ACC112 (cell line): ENCODE measurements at regions not wholly inside any gene's neighbourhood (a gene's known extent, or its start where the extent isn't known, plus 50 kb on each side); places are given as distances from the start of the nearest gene placed in this dataset.
"Not testable (repeated sequence)": the region's sequence is repeated elsewhere in the genome, so short reads cannot be mapped to it uniquely, and the experiment has no call there.

ENCODE experiments used
- H2AFZ ChIP-seq: fragments of 200-600 bp; sonication (generic); one replicate; pipeline ENCODE4 v1.6.0; 2017; ENCODE audit warnings: antibody characterized with exemption, low read length; ENCODE audit not compliant: unreplicated experiment
- H3K27ac ChIP-seq: fragments of 200-600 bp; sonication (generic); 2 replicates; pipeline ENCODE4 v1.5.1; 2014; ENCODE audit warnings: low read depth, mild to moderate bottlenecking, antibody characterized with exemption, low read length, moderate library complexity
- H3K27me3 ChIP-seq: fragments of 200-600 bp; sonication (generic); 2 replicates; pipeline ENCODE4 v1.6.1; 2014; ENCODE audit warnings: mild to moderate bottlenecking, antibody characterized with exemption, low read length, moderate library complexity, mixed read lengths; ENCODE audit not compliant: insufficient read depth
- H3K36me3 ChIP-seq: fragments of 200-600 bp; sonication (generic); 2 replicates; pipeline ENCODE4 v1.6.1; 2016; ENCODE audit warnings: mild to moderate bottlenecking, antibody characterized with exemption, low read length, moderate library complexity, mixed read lengths; ENCODE audit not compliant: insufficient read depth
- H3K4me1 ChIP-seq: fragments of 200-600 bp; sonication (generic); one replicate; pipeline ENCODE4 v1.6.1; 2016; ENCODE audit warnings: low read length, mixed read lengths; ENCODE audit not compliant: insufficient read depth, unreplicated experiment, control insufficient read depth
- H3K4me3 ChIP-seq: fragments of 200-600 bp; sonication (generic); 2 replicates; pipeline ENCODE4 v1.5.1; 2014; ENCODE audit warnings: mild to moderate bottlenecking, low read depth, low read length
- H3K79me2 ChIP-seq: fragments of 200-600 bp; sonication (generic); one replicate; pipeline ENCODE4 v1.6.0; 2016; ENCODE audit warnings: low read length; ENCODE audit not compliant: control insufficient read depth, unreplicated experiment, insufficient read depth

DNA sequence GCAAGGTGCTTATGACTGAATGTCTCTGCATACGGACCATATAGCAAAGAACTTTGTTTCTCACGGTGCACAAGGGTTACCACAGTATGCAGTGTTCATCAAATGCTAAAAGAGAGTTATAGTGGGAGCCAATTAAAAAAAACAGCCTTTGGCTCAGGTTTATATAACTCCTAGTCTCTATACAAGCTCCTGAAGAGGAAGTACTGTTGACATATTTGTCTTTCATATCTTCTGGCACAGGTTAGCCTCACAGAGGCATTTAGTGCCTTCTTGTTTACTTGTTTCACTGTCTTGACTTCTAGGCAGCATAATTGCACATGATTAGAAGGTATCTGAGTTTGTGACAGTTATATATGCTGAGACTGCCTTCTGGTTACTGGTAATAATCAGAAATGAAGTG, 158.8 kb upstream of the FAM47C start:
- Histone ChIP-seq H3K27ac (no peak overlapping the region), H3K4me3 (no peak overlapping the region), H3K4me1 (no peaks in the 10 kb centered on the region), H3K79me2 (no peaks in the 10 kb centered on the region), H3K27me3 (no peaks in the 10 kb centered on the region), H3K36me3 (no peaks in the 10 kb centered on the region), H2AFZ (no peak overlapping the region)

- no peak overlapping the region for H2AFZ ChIP-seq
Observed at GRCh38 chrX:36856849-36857248, 151.3 kb upstream of the FAM47C start.

GRCh38 chrX:36859231-36859630, 148.9 kb upstream of the FAM47C start:
- no peak overlapping the region for H2AFZ ChIP-seq
- H3K4me1 ChIP-seq: no peaks in the 10 kb centered on the region
- no peaks in the 10 kb centered on the region for H3K27me3 ChIP-seq
- H3K27ac ChIP-seq: no peak overlapping the region
- H3K4me3 ChIP-seq: no peak overlapping the region
- no peaks in the 10 kb centered on the region for H3K36me3 ChIP-seq
- no peaks in the 10 kb centered on the region for H3K79me2 ChIP-seq

More at GRCh38 chrX:36856849-36857248, 151.3 kb upstream of the FAM47C start:
- Histone ChIP-seq H3K27ac (no peak overlapping the region), H3K36me3 (no peaks in the 10 kb centered on the region), H3K27me3 (no peaks in the 10 kb centered on the region), H3K4me1 (no peaks in the 10 kb centered on the region), H3K79me2 (no peaks in the 10 kb centered on the region), H3K4me3 (no peak overlapping the region)

- Histone ChIP-seq H3K4me3 (no peak overlapping the region), H3K27ac (no peak overlapping the region), H2AFZ (no peak overlapping the region), H3K79me2 (no peaks in the 10 kb centered on the region), H3K36me3 (no peaks in the 10 kb centered on the region), H3K27me3 (no peaks in the 10 kb centered on the region), H3K4me1 (no peaks in the 10 kb centered on the region)
Observed at GRCh38 chrX:36861601-36862000, 146.6 kb upstream of the FAM47C start.

DNA sequence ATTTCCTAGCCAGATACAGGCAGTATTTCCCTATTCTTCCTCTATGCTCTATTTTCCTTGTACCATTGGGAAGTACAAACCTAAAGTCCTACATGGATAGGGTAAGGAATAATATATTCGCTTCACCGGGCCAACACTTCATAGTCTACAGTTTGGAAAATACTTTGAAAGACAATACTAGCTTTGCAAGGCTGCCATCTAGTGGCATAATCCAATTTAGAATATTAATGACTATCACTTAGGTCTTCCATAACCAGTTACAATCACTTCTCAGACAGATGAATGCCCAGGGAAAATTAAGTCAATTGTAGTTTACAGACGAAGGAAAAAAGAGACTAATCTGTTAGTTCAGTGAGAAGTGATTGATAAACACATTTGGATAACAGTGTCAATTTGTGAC, 141.0 kb upstream of the FAM47C start:
- no peak overlapping the region for H3K4me3 ChIP-seq
- H2AFZ ChIP-seq: no peak overlapping the region
- H3K79me2 ChIP-seq: no peaks in the 10 kb centered on the region
- no peaks in the 10 kb centered on the region for H3K4me1 ChIP-seq
- H3K27me3 ChIP-seq: no peaks in the 10 kb centered on the region
- H3K36me3 ChIP-seq: no peaks in the 10 kb centered on the region
- no peak overlapping the region for H3K27ac ChIP-seq

- no peak overlapping the region for H2AFZ ChIP-seq
- H3K36me3 ChIP-seq: no peaks in the 10 kb centered on the region
- H3K4me1 ChIP-seq: no peaks in the 10 kb centered on the region
- H3K27ac ChIP-seq: no peak overlapping the region
- H3K79me2 ChIP-seq: no peaks in the 10 kb centered on the region
- H3K4me3 ChIP-seq: no peak overlapping the region
- H3K27me3 ChIP-seq: no peaks in the 10 kb centered on the region
Observed at GRCh38 chrX:36868592-36868991, 139.6 kb upstream of the FAM47C start.

- H3K36me3 ChIP-seq: no peaks in the 10 kb centered on the region
- no peak overlapping the region for H2AFZ ChIP-seq
- H3K79me2 ChIP-seq: no peaks in the 10 kb centered on the region
- no peaks in the 10 kb centered on the region for H3K4me1 ChIP-seq
- no peak overlapping the region for H3K4me3 ChIP-seq
- H3K27me3 ChIP-seq: no peaks in the 10 kb centered on the region
- no peak overlapping the region for H3K27ac ChIP-seq
Observed at GRCh38 chrX:36869457-36869856, 138.7 kb upstream of the FAM47C start.

GRCh38 chrX:36897690-36898089, 110.5 kb upstream of the FAM47C start:
- H3K79me2 ChIP-seq: no peaks in the 10 kb centered on the region
- H2AFZ ChIP-seq: no peak overlapping the region
- H3K4me1 ChIP-seq: no peaks in the 10 kb centered on the region
- no peaks in the 10 kb centered on the region for H3K27me3 ChIP-seq
- H3K36me3 ChIP-seq: no peaks in the 10 kb centered on the region
- no peak overlapping the region for H3K4me3 ChIP-seq
- no peak overlapping the region for H3K27ac ChIP-seq

DNA sequence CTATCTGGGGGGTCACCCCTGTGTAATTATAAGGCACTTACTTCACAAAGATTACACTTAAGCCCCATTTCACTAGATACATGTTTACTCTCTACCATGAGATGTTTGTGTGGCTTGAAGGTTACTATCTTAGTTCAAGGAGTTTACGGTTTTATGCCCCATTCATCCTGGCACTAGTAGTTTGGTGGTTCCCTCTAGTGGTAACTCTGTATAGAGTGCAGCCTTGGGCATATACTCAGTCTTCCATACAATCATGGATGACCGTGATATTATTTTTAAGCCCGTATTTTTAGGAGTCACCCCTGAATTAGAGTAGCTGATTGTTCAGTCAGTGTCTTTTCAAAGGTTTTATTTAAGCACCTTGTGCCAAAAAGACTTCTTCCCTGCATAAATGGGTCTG, 109.9 kb upstream of the FAM47C start:
- no peaks in the 10 kb centered on the region for H3K36me3 ChIP-seq
- no peak overlapping the region for H3K4me3 ChIP-seq
- no peak overlapping the region for H2AFZ ChIP-seq
- H3K4me1 ChIP-seq: no peaks in the 10 kb centered on the region
- H3K79me2 ChIP-seq: no peaks in the 10 kb centered on the region
- H3K27ac ChIP-seq: no peak overlapping the region
- no peaks in the 10 kb centered on the region for H3K27me3 ChIP-seq

GRCh38 chrX:36904561-36904960, 103.6 kb upstream of the FAM47C start:
- H3K79me2 ChIP-seq, H3K27ac ChIP-seq, H3K4me3 ChIP-seq, H3K27me3 ChIP-seq, H3K36me3 ChIP-seq, H2AFZ ChIP-seq, H3K4me1 ChIP-seq: not testable (repeated sequence)

- no peaks in the 10 kb centered on the region for H3K27me3 ChIP-seq
- H3K4me1 ChIP-seq: no peaks in the 10 kb centered on the region
- H3K79me2 ChIP-seq: no peaks in the 10 kb centered on the region
- H3K27ac ChIP-seq: no peak overlapping the region
- H3K4me3 ChIP-seq: no peak overlapping the region
- H3K36me3 ChIP-seq: no peaks in the 10 kb centered on the region
- no peak overlapping the region for H2AFZ ChIP-seq
Observed at GRCh38 chrX:36908801-36909675, 99.1 kb upstream of the FAM47C start.
